ENCODE measurements at regions not wholly inside any gene's neighbourhood (a gene's known extent, or its start where the extent isn't known, plus 50 kb on each side); places are given as distances from the start of the nearest gene placed in this dataset.

DNA sequence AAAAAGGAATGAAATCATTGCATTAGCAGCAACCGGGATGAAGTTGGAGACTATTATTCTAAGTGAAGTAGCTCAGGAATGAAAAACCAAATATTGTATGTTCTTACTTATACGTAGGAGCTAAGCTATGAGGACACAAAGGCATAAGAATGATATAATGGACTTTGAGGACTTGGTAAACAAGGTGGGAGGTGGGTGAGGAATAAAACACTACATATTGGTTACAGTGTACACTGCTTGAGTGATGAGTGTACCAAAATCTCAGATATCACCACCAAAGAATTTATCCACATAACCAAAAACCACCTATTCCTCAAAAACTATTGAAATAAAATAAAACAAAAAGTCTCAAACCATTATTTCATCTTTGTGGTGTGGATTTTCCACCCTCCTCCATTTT, 593.5 kb downstream of the TENT5A start:
- Histone ChIP-seq H3K9ac (no peak overlapping the region), H3K9me2 (no peaks in the 10 kb centered on the region), H3F3A (replicated peaks; ENCODE audit: insufficient read depth) (no peaks in the 10 kb centered on the region), H3K4me3 (ENCODE audit: low read depth in 2 of 2, low read length in 1 of 2) (no peak overlapping the region), H3K27ac (ENCODE audit: low read depth in 2 of 2, low read length in 1 of 2) (no peak overlapping the region), H3K9me3 (no peaks in the 10 kb centered on the region), H3K36me3 (replicated peaks in 1 of 2; ENCODE audit: control insufficient read depth in 1 of 2, insufficient read depth in 2 of 2, low read length in 1 of 2) (no peaks in the 10 kb centered on the region), H4K20me1 (ENCODE audit: insufficient read depth) (no peaks in the 10 kb centered on the region), H3K79me2 (ENCODE audit: insufficient read depth) (no peaks in the 10 kb centered on the region), H3K4me2 (no peak overlapping the region), H3K4me1 (ENCODE audit: control insufficient read depth in 1 of 2, insufficient read depth in 2 of 2, low read depth in 1 of 2, low read length in 1 of 2) (no peaks in the 10 kb centered on the region), H2AFZ (ENCODE audit: low read depth) (no peak overlapping the region), H3K27me3 (ENCODE audit: insufficient read depth) (no peaks in the 10 kb centered on the region)
- CTCF ChIA-PET: no interaction called here
- TF ChIP-seq YY1 (IDR thresholded peaks at IDR 0.05; ENCODE audit: low read depth): no peak
- TF ChIP-seq FOXJ3 (CRISPR knock-in tag; IDR thresholded peaks at IDR 0.05): no peak
- no peak for TF ChIP-seq RAD21 (IDR thresholded peaks at IDR 0.05; ENCODE audit: low read length)
- TF ChIP-seq GABPA (IDR thresholded peaks at IDR 0.05; ENCODE audit: low read depth): no peak
- TF ChIP-seq FOSL2 (IDR thresholded peaks at IDR 0.05; ENCODE audit: borderline replicate concordance, low read depth): no peak
- TF ChIP-seq TEAD4 (IDR thresholded peaks at IDR 0.05; ENCODE audit: borderline replicate concordance, insufficient read depth): no peak
- no peak for TF ChIP-seq NRF1 (IDR thresholded peaks at IDR 0.05; ENCODE audit: low read depth, low read length)
- TF ChIP-seq EZH2phosphoT487 (IDR thresholded peaks at IDR 0.05; ENCODE audit: borderline replicate concordance, low read depth): no peak
- TF ChIP-seq, protein P1, sequence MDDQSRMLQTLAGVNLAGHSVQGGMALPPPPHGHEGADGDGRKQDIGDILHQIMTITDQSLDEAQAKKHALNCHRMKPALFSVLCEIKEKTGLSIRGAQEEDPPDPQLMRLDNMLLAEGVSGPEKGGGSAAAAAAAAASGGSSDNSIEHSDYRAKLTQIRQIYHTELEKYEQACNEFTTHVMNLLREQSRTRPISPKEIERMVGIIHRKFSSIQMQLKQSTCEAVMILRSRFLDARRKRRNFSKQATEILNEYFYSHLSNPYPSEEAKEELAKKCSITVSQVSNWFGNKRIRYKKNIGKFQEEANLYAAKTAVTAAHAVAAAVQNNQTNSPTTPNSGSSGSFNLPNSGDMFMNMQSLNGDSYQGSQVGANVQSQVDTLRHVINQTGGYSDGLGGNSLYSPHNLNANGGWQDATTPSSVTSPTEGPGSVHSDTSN (IDR thresholded peaks at IDR 0.05): no peak
- no peak for TF ChIP-seq ELF1 (IDR thresholded peaks at IDR 0.05)
- TF ChIP-seq USF2 (IDR thresholded peaks at IDR 0.05; ENCODE audit: borderline replicate concordance, low read depth, low read length): no peak
- TF ChIP-seq, protein P2, sequence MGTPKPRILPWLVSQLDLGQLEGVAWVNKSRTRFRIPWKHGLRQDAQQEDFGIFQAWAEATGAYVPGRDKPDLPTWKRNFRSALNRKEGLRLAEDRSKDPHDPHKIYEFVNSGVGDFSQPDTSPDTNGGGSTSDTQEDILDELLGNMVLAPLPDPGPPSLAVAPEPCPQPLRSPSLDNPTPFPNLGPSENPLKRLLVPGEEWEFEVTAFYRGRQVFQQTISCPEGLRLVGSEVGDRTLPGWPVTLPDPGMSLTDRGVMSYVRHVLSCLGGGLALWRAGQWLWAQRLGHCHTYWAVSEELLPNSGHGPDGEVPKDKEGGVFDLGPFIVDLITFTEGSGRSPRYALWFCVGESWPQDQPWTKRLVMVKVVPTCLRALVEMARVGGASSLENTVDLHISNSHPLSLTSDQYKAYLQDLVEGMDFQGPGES (IDR thresholded peaks at IDR 0.05; ENCODE audit: low read depth, low read length): no peak
- TF ChIP-seq MXI1 (IDR thresholded peaks at IDR 0.05; ENCODE audit: low read depth, low read length): no peak
- TF ChIP-seq, protein P3, sequence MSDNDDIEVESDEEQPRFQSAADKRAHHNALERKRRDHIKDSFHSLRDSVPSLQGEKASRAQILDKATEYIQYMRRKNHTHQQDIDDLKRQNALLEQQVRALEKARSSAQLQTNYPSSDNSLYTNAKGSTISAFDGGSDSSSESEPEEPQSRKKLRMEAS (IDR thresholded peaks at IDR 0.05; ENCODE audit: low read depth): no peak
- no peak for TF ChIP-seq MEF2A (IDR thresholded peaks at IDR 0.05; ENCODE audit: borderline replicate concordance, low read depth)
- TF ChIP-seq, protein P4, sequence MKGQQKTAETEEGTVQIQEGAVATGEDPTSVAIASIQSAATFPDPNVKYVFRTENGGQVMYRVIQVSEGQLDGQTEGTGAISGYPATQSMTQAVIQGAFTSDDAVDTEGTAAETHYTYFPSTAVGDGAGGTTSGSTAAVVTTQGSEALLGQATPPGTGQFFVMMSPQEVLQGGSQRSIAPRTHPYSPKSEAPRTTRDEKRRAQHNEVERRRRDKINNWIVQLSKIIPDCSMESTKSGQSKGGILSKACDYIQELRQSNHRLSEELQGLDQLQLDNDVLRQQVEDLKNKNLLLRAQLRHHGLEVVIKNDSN (IDR thresholded peaks at IDR 0.05; ENCODE audit: borderline replicate concordance, low read depth): no peak
- no peak for TF ChIP-seq TCF12 (IDR thresholded peaks at IDR 0.05)
- WGBS (ENCODE audit: low lambda C conversion rate): 90% methylated on average over 2 of the region's 2 CpGs
- DNase-seq: no peak
- POLR2A ChIA-PET: no interaction called here
